Mucosa of descending colon (tissue), 3 donors: ENCODE measurements at regions not wholly inside any gene's neighbourhood (a gene's known extent, or its start where the extent isn't known, plus 50 kb on each side); places are given as distances from the start of the nearest gene placed in this dataset.
"Not testable (repeated sequence)": the region's sequence is repeated elsewhere in the genome, so short reads cannot be mapped to it uniquely, and the experiment has no call there.

Experiments used
- ATAC-seq: fragments of 200-7000 bp; cut with Tn5 transposase; one replicate; pipeline ENCODE4 v1.9.1; 2020; ENCODE audit warnings: mild to moderate bottlenecking, moderate library complexity
- DNase-seq, 3 donors: peaks; one replicate each; pipeline ENCODE4 v3.0.0-alpha.2; 2020
- H3K36me3 ChIP-seq: fragments of 200-600 bp; one replicate; pipeline ENCODE4 v1.8.0; 2021; ENCODE audit warnings: low read depth, mild to moderate bottlenecking
- H3K4me1 ChIP-seq: fragments of 200-600 bp; one replicate; pipeline ENCODE4 v1.8.0; 2021; ENCODE audit warnings: low read depth, mild to moderate bottlenecking
- H3K4me3 ChIP-seq: fragments of 200-600 bp; one replicate; pipeline ENCODE4 v1.8.0; 2021; ENCODE audit warnings: mild to moderate bottlenecking
- H3K9me3 ChIP-seq: fragments of 200-600 bp; one replicate; pipeline ENCODE4 v1.8.0; 2021; ENCODE audit warnings: mild to moderate bottlenecking
- intact Hi-C, 2 donors: fragments of 100-400 bp; cut with DNase I in 1 of 2; cut with micrococcal nuclease in 1 of 2; formaldehyde crosslinking; loops; one replicate each; pipeline versions ENCODE4 v1.11.0 to v1.11.1; 2022; cut with DNase I, micrococcal nuclease
- TF ChIP-seq, protein P1 (sequence below): fragments of 200-600 bp; IDR thresholded peaks from one replicate; pipeline ENCODE4 v1.8.0; 2022; ENCODE audit warnings: antibody characterized with exemption, mild to moderate bottlenecking
- donor health status: DM: no; HTN: no; CAD: no; lungs with moderate emphysema.
- donor health status: DM: no; HTN: no; CAD: no.
- donor health status: DM: no; HTN: yes; CAD: no.

DNA sequence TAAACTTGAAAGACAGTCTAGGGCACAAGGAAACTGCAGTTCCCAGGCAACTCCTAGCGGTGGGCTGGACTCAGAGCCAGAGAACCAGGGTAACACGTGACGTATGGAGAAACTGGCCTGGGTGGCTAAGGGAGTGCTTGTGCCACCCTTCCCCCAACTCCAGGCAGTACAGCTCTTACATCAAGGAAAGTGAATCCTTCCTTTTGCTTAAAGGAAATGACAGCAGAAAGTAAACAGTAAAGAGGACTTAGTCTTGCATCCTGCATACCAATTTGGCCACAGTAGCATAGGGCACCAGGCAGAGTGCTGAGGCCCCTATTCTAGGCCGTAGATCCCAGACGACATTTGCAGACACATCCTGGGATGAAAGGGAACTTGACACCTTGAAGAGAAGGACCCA is 322.8 kb downstream of the CD109 start:
- Histone ChIP-seq H3K36me3 (no peaks in the 10 kb centered on the region), H3K4me3 (no peak overlapping the region), H3K4me1 (no peaks in the 10 kb centered on the region), H3K9me3 (peaks cover 10% of the 10 kb centered on the region)
- DNase-seq, result no peak
- no peak for ATAC-seq
- TF ChIP-seq, protein P1, sequence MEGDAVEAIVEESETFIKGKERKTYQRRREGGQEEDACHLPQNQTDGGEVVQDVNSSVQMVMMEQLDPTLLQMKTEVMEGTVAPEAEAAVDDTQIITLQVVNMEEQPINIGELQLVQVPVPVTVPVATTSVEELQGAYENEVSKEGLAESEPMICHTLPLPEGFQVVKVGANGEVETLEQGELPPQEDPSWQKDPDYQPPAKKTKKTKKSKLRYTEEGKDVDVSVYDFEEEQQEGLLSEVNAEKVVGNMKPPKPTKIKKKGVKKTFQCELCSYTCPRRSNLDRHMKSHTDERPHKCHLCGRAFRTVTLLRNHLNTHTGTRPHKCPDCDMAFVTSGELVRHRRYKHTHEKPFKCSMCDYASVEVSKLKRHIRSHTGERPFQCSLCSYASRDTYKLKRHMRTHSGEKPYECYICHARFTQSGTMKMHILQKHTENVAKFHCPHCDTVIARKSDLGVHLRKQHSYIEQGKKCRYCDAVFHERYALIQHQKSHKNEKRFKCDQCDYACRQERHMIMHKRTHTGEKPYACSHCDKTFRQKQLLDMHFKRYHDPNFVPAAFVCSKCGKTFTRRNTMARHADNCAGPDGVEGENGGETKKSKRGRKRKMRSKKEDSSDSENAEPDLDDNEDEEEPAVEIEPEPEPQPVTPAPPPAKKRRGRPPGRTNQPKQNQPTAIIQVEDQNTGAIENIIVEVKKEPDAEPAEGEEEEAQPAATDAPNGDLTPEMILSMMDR, result no peak
- intact Hi-C loops, result no loop called here

DNA sequence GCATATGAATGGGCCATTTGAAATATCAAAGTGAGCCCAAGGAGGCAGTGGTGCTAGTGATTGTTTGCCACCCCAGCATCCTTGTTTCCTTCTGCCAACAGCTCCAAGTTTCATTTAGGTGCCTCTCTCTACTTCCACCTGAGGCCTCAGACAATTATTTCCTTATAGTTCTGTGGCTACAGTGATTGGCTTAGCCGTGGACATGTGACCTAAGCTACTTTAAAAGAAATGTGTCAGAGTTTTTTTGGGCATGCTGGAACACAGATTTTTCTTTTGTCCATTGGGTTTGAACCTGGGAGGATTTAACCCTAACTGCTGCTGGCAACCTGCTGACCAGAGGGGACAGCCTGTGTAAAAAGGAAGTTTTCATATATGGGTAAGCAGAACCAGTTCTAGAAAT is 319.4 kb downstream of the CD109 start:
- intact Hi-C loops, result no loop called here
- ATAC-seq (no peak), DNase-seq (no peak)
- H3K4me3 ChIP-seq, result no peak overlapping the region
- TF ChIP-seq, protein P1, result no peak
- no peaks in the 10 kb centered on the region for H3K4me1 ChIP-seq
- H3K9me3 ChIP-seq, result peaks cover 13% of the 10 kb centered on the region
- H3K36me3 ChIP-seq, result no peaks in the 10 kb centered on the region

DNA sequence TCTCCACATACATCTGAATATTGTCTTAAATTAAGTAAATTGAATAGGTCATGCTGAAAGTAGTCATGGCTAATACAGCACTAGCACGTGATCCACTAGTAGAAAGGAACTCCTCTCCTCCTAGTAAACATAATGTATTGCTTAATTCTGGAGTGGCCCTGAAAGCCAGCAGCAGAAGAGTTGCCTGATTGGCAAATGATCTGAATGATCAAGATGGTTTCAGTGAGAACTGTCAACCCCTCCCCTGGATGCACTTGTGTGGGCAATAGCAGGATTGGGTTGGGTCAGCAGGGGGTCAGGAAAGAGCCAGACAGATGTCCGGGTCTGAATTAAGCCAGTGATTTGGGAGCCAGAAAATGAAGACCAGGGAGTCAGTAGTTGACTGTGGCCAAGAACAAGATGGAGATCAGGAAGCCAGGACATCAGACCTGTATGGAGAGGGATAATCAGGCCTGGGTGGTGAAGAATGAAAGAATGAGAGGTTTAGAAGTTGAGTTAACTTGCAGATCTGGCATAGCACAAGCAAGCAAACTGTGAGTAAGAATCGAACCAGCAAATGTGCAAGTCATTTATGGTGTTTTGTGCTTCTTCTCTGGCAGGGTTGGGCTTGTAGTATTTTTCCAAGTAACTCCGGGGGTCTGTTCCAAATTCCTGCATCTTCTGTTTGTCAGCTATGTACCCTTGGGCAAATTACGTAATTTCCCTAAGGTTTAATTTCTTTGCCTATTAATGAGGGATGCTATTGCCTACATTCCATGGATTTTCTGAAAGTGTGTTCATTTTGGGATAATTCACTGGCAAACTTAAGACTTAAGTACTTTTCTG is 304.9 kb downstream of the CD109 start:
- no peak for ATAC-seq
- intact Hi-C loops, result no loop called here
- H3K4me1 ChIP-seq, result no peaks in the 10 kb centered on the region
- DNase-seq, result no peak
- no peak overlapping the region for H3K4me3 ChIP-seq
- TF ChIP-seq, protein P1, result no peak
- no peaks in the 10 kb centered on the region for H3K36me3 ChIP-seq
- H3K9me3 ChIP-seq, result peaks cover 12% of the 10 kb centered on the region

DNA sequence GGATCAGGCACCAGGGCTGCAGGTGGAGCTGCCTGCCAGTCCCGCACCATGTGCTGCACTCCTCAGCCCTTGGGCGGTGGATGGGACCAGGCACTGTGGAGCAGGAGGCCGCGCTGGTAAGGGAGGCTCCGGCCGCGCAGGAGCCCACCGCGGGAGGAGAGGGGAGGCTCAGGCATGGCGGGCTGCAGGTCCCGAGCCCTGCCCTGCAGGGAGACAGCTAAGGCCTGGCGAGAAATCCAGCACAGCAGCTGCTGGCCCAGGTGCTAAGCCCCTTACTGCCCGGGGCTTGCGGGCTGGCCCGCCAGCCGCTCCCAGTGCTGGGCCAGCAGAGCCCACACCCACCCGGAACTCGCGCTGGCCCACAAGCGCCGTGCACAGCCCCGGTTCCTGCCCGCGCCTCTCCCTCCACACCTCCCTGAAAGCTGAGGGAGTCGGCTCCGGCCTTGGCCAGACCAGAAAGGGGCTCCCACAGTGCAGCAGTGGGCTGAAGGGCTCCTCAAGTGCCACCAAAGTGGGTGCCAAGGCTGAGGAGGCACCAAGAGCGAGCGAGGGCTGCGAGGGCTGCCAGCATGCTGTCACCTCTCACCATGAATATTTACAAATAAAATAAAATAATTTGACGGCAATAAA is 294.7 kb downstream of the CD109 start:
- H3K4me3 ChIP-seq, DNase-seq, H3K9me3 ChIP-seq, H3K4me1 ChIP-seq, intact Hi-C loops, ATAC-seq, H3K36me3 ChIP-seq: not testable (repeated sequence)

DNA sequence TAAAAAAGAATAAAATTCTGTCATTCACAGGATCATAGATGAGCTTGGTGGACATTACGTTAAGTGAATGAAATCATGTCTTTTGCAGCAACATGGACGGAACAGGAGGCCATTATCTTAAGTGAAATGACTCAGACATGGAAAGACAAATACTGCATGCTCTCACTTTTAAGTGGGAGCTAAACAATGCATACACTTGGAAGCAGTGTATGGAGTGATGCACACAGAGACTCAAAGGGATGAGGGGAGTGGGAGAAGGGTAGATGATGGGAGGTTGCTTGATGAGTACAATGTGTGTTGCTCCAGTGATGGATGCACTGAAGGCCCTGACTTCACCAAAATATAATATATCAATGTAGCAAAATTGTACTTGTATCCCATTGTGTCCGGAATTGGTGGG is 293.4 kb downstream of the CD109 start:
- intact Hi-C loops, result no loop called here
- peaks cover 7% of the 10 kb centered on the region for H3K9me3 ChIP-seq
- no peaks in the 10 kb centered on the region for H3K36me3 ChIP-seq
- TF ChIP-seq, protein P1, result no peak
- ATAC-seq (no peak), DNase-seq (no peak)
- H3K4me1 ChIP-seq, result no peaks in the 10 kb centered on the region
- H3K4me3 ChIP-seq, result no peak overlapping the region

DNA sequence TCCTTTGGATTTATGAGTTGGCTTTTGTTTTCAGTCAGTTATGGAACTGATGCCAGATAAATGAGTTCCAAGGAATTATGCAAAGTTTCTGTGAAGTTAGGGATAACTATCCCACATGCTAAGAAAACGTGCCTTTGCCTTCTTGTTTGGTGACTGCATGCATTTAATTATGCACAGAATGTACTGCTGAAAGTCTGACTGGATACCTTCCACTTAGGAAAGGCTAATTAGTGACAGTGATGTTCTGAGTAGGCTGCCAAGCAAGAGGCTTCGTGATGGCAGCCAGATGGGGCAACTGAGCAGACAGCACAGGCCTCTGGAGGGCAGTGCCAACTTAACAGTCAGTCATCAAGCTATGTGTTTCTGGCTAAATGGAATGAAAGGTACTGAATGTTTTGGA is 289.9 kb downstream of the CD109 start:
- Histone ChIP-seq H3K4me1 (no peaks in the 10 kb centered on the region), H3K9me3 (peaks cover 6% of the 10 kb centered on the region), H3K36me3 (no peaks in the 10 kb centered on the region), H3K4me3 (no peak overlapping the region)
- DNase-seq (no peak), ATAC-seq (no peak)
- intact Hi-C loops, result no loop called here
- TF ChIP-seq, protein P1, result no peak
